HG02623 (cell line): ENCODE measurements at regions not wholly inside any gene's neighbourhood (a gene's known extent, or its start where the extent isn't known, plus 50 kb on each side); places are given as distances from the start of the nearest gene placed in this dataset.

ENCODE experiments used
- ATAC-seq: cut with Tn5 transposase; IDR thresholded peaks from one replicate; pipeline ENCODE4 v1.9.1; 2021; ENCODE audit warnings: moderate library complexity; ENCODE audit not compliant: unreplicated experiment

GRCh38 chr4:147347217-147347616 is 133.7 kb upstream of the EDNRA start:
- ATAC-seq, result no peak

- no peak for ATAC-seq
Measured at GRCh38 chr4:147349193-147349592, 131.7 kb upstream of the EDNRA start.

GRCh38 chr4:147351083-147351787 is 129.7 kb upstream of the EDNRA start:
- ATAC-seq, result no peak

- no peak for ATAC-seq
Measured at GRCh38 chr4:147354237-147354636, 126.7 kb upstream of the EDNRA start.

GRCh38 chr4:147355032-147355656 is 125.8 kb upstream of the EDNRA start:
- ATAC-seq, result no peak

- ATAC-seq, result no peak
Measured at GRCh38 chr4:147355847-147356246, 125.0 kb upstream of the EDNRA start.

GRCh38 chr4:147360301-147360700 is 120.6 kb upstream of the EDNRA start:
- no peak for ATAC-seq

GRCh38 chr4:147361726-147362125 is 119.2 kb upstream of the EDNRA start:
- ATAC-seq, result no peak

GRCh38 chr4:147362938-147363337 is 118.0 kb upstream of the EDNRA start:
- no peak for ATAC-seq

- no peak for ATAC-seq
Measured at GRCh38 chr4:147363514-147363913, 117.4 kb upstream of the EDNRA start.

GRCh38 chr4:147365396-147365795 is 115.5 kb upstream of the EDNRA start:
- no peak for ATAC-seq

GRCh38 chr4:147366164-147366563 is 114.7 kb upstream of the EDNRA start:
- no peak for ATAC-seq

- no peak for ATAC-seq
Measured at GRCh38 chr4:147367891-147368290, 113.0 kb upstream of the EDNRA start.

GRCh38 chr4:147368948-147369347 is 111.9 kb upstream of the EDNRA start:
- ATAC-seq, result no peak

- no peak for ATAC-seq
Measured at GRCh38 chr4:147370473-147370872, 110.4 kb upstream of the EDNRA start.

- no peak for ATAC-seq
Measured at GRCh38 chr4:147370881-147371280, 110.0 kb upstream of the EDNRA start.

GRCh38 chr4:147371661-147372060 is 109.2 kb upstream of the EDNRA start:
- no peak for ATAC-seq

- ATAC-seq, result no peak
Measured at GRCh38 chr4:147378780-147379179, 102.1 kb upstream of the EDNRA start.

GRCh38 chr4:147381749-147382148 is 99.1 kb upstream of the EDNRA start:
- ATAC-seq, result no peak

GRCh38 chr4:147388018-147388417 is 92.9 kb upstream of the EDNRA start:
- ATAC-seq, result no peak

- ATAC-seq, result no peak
Measured at GRCh38 chr4:147396105-147396504, 84.8 kb upstream of the EDNRA start.

- ATAC-seq, result no peak
Measured at GRCh38 chr4:147398556-147398955, 82.3 kb upstream of the EDNRA start.

GRCh38 chr4:147400721-147401120 is 80.2 kb upstream of the EDNRA start:
- ATAC-seq, result no peak
